A673 (cell line): ENCODE measurements at regions not wholly inside any gene's neighbourhood (a gene's known extent, or its start where the extent isn't known, plus 50 kb on each side); places are given as distances from the start of the nearest gene placed in this dataset.

Experiments
- EZH2 ChIP-seq: fragments of 200-600 bp; sonication (generic); IDR thresholded peaks from 2 replicates; pipeline ENCODE4 v1.6.1; 2017; ENCODE audit warnings: borderline replicate concordance, low read depth, mild to moderate bottlenecking, mixed read lengths, antibody characterized with exemption, low read length; ENCODE audit not compliant: poor library complexity, severe bottlenecking
- TF ChIP-seq, protein P1 (sequence below): fragments of 300-800, 200-600 bp; sonication (generic); conservative IDR thresholded peaks from 2 replicates; pipeline ENCODE4 v1.5.1; 2017; ENCODE audit warnings: low read depth, mild to moderate bottlenecking, antibody characterized with exemption, low read length, moderate library complexity, mixed read lengths

DNA sequence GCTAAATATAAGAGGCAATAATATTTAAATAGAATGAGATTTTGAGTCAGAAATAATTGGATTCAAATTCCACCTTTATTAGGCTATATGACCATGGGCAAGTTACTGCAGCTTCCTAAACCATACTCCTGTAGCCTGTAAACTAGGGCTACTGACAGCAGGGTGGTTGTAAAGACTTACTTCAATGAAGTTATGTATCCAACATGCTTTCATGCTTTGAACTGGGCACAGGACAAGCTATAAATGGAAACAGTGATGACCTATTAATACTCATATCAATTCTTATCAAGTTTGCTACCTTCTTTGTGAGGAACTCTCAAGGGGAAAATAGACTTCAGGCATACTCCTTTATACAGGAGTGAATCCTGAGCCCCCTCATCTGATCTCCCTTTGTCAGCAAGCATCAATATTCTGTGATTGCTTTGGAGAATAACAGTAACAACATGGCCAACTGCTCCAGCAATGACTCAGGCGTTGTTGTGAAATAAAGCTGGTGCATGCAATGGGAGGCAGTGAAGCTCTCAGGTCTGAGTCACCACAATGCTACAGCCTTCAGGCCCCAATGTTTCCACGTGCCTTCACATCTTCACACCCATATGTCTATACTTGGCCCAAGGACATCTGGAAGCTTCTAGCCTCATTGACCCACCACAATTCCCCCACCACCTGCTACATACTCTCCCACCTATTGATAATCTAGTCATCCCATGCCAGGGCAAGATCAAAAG, 102.5 kb downstream of the KCNA4 start:
- TF ChIP-seq, protein P1, sequence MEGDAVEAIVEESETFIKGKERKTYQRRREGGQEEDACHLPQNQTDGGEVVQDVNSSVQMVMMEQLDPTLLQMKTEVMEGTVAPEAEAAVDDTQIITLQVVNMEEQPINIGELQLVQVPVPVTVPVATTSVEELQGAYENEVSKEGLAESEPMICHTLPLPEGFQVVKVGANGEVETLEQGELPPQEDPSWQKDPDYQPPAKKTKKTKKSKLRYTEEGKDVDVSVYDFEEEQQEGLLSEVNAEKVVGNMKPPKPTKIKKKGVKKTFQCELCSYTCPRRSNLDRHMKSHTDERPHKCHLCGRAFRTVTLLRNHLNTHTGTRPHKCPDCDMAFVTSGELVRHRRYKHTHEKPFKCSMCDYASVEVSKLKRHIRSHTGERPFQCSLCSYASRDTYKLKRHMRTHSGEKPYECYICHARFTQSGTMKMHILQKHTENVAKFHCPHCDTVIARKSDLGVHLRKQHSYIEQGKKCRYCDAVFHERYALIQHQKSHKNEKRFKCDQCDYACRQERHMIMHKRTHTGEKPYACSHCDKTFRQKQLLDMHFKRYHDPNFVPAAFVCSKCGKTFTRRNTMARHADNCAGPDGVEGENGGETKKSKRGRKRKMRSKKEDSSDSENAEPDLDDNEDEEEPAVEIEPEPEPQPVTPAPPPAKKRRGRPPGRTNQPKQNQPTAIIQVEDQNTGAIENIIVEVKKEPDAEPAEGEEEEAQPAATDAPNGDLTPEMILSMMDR, result no peak
- TF ChIP-seq EZH2, result no peak
